Endothelial cell of umbilical vein (primary cell): ENCODE measurements at regions not wholly inside any gene's neighbourhood (a gene's known extent, or its start where the extent isn't known, plus 50 kb on each side); places are given as distances from the start of the nearest gene placed in this dataset.

Source experiments
- BruUV-seq: library from RNA; stranded (reverse); fragments of 400-500 nt; replicated peaks from 2 replicates; lab custom pipeline; 2021; lab: Mats Ljungman, UMichigan
- CTCF ChIA-PET: fragments of 300-600, 350-600 bp; sonication (Branson Sonifier 250); formaldehyde crosslinking; loops from one replicate; lab custom pipeline; 2021; ENCODE audit warnings: antibody characterized with exemption, inconsistent platforms; lab: Charles Lee
- POLR2A ChIA-PET: fragments of 300-600, 350-600 bp; sonication (Branson Sonifier 250); formaldehyde crosslinking; loops from one replicate; lab custom pipeline; 2021; ENCODE audit warnings: antibody characterized with exemption, inconsistent platforms; lab: Charles Lee
- DNase-seq: peaks from one replicate; pipeline ENCODE4 v3.0.0-alpha.2; 2011; ENCODE audit warnings: low read depth, low spot score
- FAIRE-seq: peaks from 2 replicates; lab custom pipeline; 2011; peaks lifted over from hg19 to GRCh38; lab: Jason Lieb, UNC
- H2AFZ ChIP-seq: 2 replicates; pipeline ENCODE4 v1.6.0; 2012; ENCODE audit warnings: low read depth, low read length, control low read depth, inconsistent platforms
- H3K27ac ChIP-seq: 2 replicates; pipeline ENCODE4 v1.5.1; 2011; ENCODE audit warnings: low read depth, mild to moderate bottlenecking, control low read depth, low read length, moderate library complexity; ENCODE audit not compliant: insufficient read depth
- H3K27me3 ChIP-seq, 2 experiments: 2 replicates each; pipeline versions ENCODE4 v1.6.0 to v1.6.1; 2011; ENCODE audit warnings: low read length in 2 of 2, mixed read lengths in 1 of 2; ENCODE audit not compliant: control insufficient read depth in 2 of 2, insufficient read depth in 2 of 2
- H3K36me3 ChIP-seq, 2 experiments: 2 replicates in 1 of 2; 3 replicates in 1 of 2; pipeline ENCODE4 v1.5.1; 2011; ENCODE audit warnings: low read length in 2 of 2, mild to moderate bottlenecking in 1 of 2, moderate library complexity in 1 of 2; ENCODE audit not compliant: control insufficient read depth in 2 of 2, insufficient read depth in 2 of 2; ENCODE audit errors: extremely low read depth in 1 of 2
- H3K4me1 ChIP-seq: 3 replicates; pipeline ENCODE4 v1.5.1; 2011; ENCODE audit warnings: mild to moderate bottlenecking, low read length; ENCODE audit not compliant: control insufficient read depth, insufficient read depth; ENCODE audit errors: extremely low read depth
- H3K4me2 ChIP-seq: 2 replicates; pipeline ENCODE4 v1.6.1; 2011; ENCODE audit warnings: low read length, control low read depth, mixed read lengths; ENCODE audit not compliant: insufficient read depth
- H3K4me3 ChIP-seq, 3 experiments: fragments of 200-600 bp in 1 of 3; sonication (generic), shearing (Covaris generic) in 1 of 3; replicated peaks in 1 of 3; 2 replicates each; pipeline ENCODE4 v1.5.1; 2011 to 2016; ENCODE audit warnings: control low read depth in 3 of 3, low read length in 3 of 3, mild to moderate bottlenecking in 2 of 3, inconsistent platforms in 1 of 3, low read depth in 1 of 3, moderate library complexity in 1 of 3; ENCODE audit not compliant: insufficient read depth in 1 of 3
- H3K79me2 ChIP-seq: 2 replicates; pipeline ENCODE4 v1.6.0; 2012; ENCODE audit warnings: low read length, inconsistent platforms; ENCODE audit not compliant: control insufficient read depth, insufficient read depth
- H3K9ac ChIP-seq: replicated peaks from 2 replicates; pipeline ENCODE3; 2011; ENCODE audit warnings: low read length, control low read depth; ENCODE audit not compliant: insufficient read depth; ENCODE audit errors: extremely low read depth
- H3K9me1 ChIP-seq: replicated peaks from 3 replicates; pipeline ENCODE4 v1.6.0; 2011; ENCODE audit warnings: mild to moderate bottlenecking, low read length; ENCODE audit not compliant: control insufficient read depth, insufficient read depth; ENCODE audit errors: extremely low read depth
- H3K9me3 ChIP-seq: replicated peaks from 2 replicates; pipeline ENCODE4 v1.5.1; 2012; ENCODE audit warnings: low read length, inconsistent platforms; ENCODE audit not compliant: control insufficient read depth, insufficient read depth
- H4K20me1 ChIP-seq: replicated peaks from 2 replicates; pipeline ENCODE3; 2011; ENCODE audit warnings: mild to moderate bottlenecking, low read length; ENCODE audit not compliant: control insufficient read depth, insufficient read depth; ENCODE audit errors: extremely low read depth
- CTCF ChIP-seq, 2 donors: IDR thresholded peaks; 1 replicate in 1 of 2; 2 replicates in 1 of 2; pipeline ENCODE4 v1.5.1; 2011; ENCODE audit warnings: low read length in 2 of 2, mild to moderate bottlenecking in 2 of 2, moderate library complexity in 2 of 2, control low read depth in 1 of 2, inconsistent platforms in 1 of 2, low read depth in 1 of 2; ENCODE audit not compliant: insufficient read depth in 1 of 2; ENCODE audit errors: extremely low read depth in 1 of 2
- EZH2 ChIP-seq: IDR thresholded peaks from 2 replicates; pipeline ENCODE4 v1.6.1; 2012; ENCODE audit warnings: borderline replicate concordance, low read depth, mild to moderate bottlenecking, moderate library complexity, low read length, inconsistent platforms; ENCODE audit not compliant: severe bottlenecking
- FOS ChIP-seq: IDR thresholded peaks from 2 replicates; pipeline ENCODE4 v1.6.1; 2011; ENCODE audit warnings: mild to moderate bottlenecking, low read length, moderate library complexity, borderline replicate concordance; ENCODE audit not compliant: insufficient read depth
- GATA2 ChIP-seq: IDR thresholded peaks from 2 replicates; pipeline ENCODE4 v1.7.0; 2011; ENCODE audit warnings: low read depth, mild to moderate bottlenecking, moderate library complexity, mixed read lengths, low read length; ENCODE audit not compliant: insufficient read length, insufficient read depth
- JUN ChIP-seq: IDR thresholded peaks from 2 replicates; pipeline ENCODE4 v1.6.1; 2011; ENCODE audit warnings: borderline replicate concordance, low read depth; ENCODE audit not compliant: insufficient read length, insufficient read depth
- MAX ChIP-seq: IDR thresholded peaks from 2 replicates; pipeline ENCODE4 v1.6.1; 2011; ENCODE audit not compliant: insufficient read depth, insufficient read length
- MYC ChIP-seq: IDR thresholded peaks from one replicate; pipeline ENCODE4 v1.6.1; 2011; ENCODE audit warnings: mild to moderate bottlenecking, low read depth, low read length
- POLR2A ChIP-seq: IDR thresholded peaks from 2 replicates; pipeline ENCODE4 v1.6.1; 2012; ENCODE audit warnings: low read depth, mild to moderate bottlenecking, control low read depth, low read length
- POLR2AphosphoS5 ChIP-seq: IDR thresholded peaks from 2 replicates; pipeline ENCODE4 v1.6.1; 2012; ENCODE audit warnings: low read depth, mild to moderate bottlenecking, control low read depth, low read length, moderate library complexity; ENCODE audit not compliant: insufficient read depth
- dilution Hi-C: fragments of 300-500 bp; cut with MboI; formaldehyde crosslinking; loops from one replicate; pipeline ENCODE4 v1.15.0; 2019; ENCODE audit warnings: low sequenced_read_pairs; ENCODE audit not compliant: extremely low pct_ligation_motif_present
- intact Hi-C: fragments of 100-400 bp; cut with micrococcal nuclease; formaldehyde crosslinking; loops from one replicate; pipeline ENCODE4 v1.10.0; 2022

- no peak for FAIRE-seq
- Histone ChIP-seq H3K27me3 (no peaks in the 10 kb centered on the region), H3K79me2 (no peaks in the 10 kb centered on the region), H3K27ac (no peak overlapping the region), H3K4me3 (no peak overlapping the region), H2AFZ (no peak overlapping the region), H3K9me3 (no peaks in the 10 kb centered on the region), H3K36me3 (no peaks in the 10 kb centered on the region), H3K4me1 (no peaks in the 10 kb centered on the region), H3K9ac (no peak overlapping the region), H3K9me1 (no peaks in the 10 kb centered on the region), H3K4me2 (no peak overlapping the region), H4K20me1 (no peaks in the 10 kb centered on the region)
- POLR2A ChIA-PET, result no interaction called here
- dilution Hi-C loops (no loop called here), intact Hi-C loops (no loop called here)
- BruUV-seq, result no TSS peak
- CTCF ChIA-PET, result no interaction called here
- no peak for DNase-seq
- TF ChIP-seq MYC (no peak), POLR2AphosphoS5 (no peak), POLR2A (no peak), JUN (no peak), GATA2 (no peak), CTCF (IDR thresholded peaks at IDR 0.05; ENCODE audit: extremely low read depth in 1 of 2, insufficient read depth in 1 of 2, low read depth in 1 of 2, low read length in 2 of 2) (no peak), EZH2 (no peak), MAX (no peak), FOS (no peak)
Observed at GRCh38 chr12:73902260-73902659, 635.4 kb upstream of the ATXN7L3B start.
